Astrocyte (in vitro differentiated cells and primary cell): ENCODE measurements at regions not wholly inside any gene's neighbourhood (a gene's known extent, or its start where the extent isn't known, plus 50 kb on each side); places are given as distances from the start of the nearest gene placed in this dataset.

ENCODE experiments used
- DNase-seq: peaks from one replicate; pipeline ENCODE4 v3.0.0-alpha.2; 2010; ENCODE audit warnings: low read depth
- FAIRE-seq: peaks from 2 replicates; lab custom pipeline; 2011; peaks lifted over from hg19 to GRCh38; lab: Jason Lieb, UNC
- H2AFZ ChIP-seq: 2 replicates; pipeline ENCODE4 v1.6.0; 2012; ENCODE audit warnings: low read depth, low read length, inconsistent platforms
- H3K27ac ChIP-seq: 2 replicates; pipeline ENCODE4 v1.5.1; 2011; ENCODE audit warnings: low read depth, low read length, inconsistent platforms
- H3K27me3 ChIP-seq: 2 replicates; pipeline ENCODE4 v1.6.0; 2011; ENCODE audit warnings: low read length, inconsistent platforms; ENCODE audit not compliant: insufficient read depth
- H3K36me3 ChIP-seq: 2 replicates; pipeline ENCODE4 v1.5.1; 2011; ENCODE audit warnings: low read length, inconsistent platforms; ENCODE audit not compliant: insufficient read depth
- H3K4me1 ChIP-seq: 2 replicates; pipeline ENCODE4 v1.5.1; 2011; ENCODE audit warnings: low read length, inconsistent platforms; ENCODE audit not compliant: insufficient read depth
- H3K4me2 ChIP-seq: 2 replicates; pipeline ENCODE4 v1.6.0; 2012; ENCODE audit warnings: low read length, inconsistent platforms
- H3K4me3 ChIP-seq: 2 replicates; pipeline ENCODE4 v1.5.1; 2011; ENCODE audit warnings: low read depth, mild to moderate bottlenecking, low read length, inconsistent platforms; ENCODE audit not compliant: insufficient read depth
- H3K79me2 ChIP-seq: 2 replicates; pipeline ENCODE4 v1.6.0; 2012; ENCODE audit warnings: mild to moderate bottlenecking, low read length, inconsistent platforms; ENCODE audit not compliant: insufficient read depth
- H3K9ac ChIP-seq: 2 replicates; pipeline ENCODE4 v1.6.0; 2012; ENCODE audit warnings: mild to moderate bottlenecking, low read length, inconsistent platforms
- H3K9me3 ChIP-seq: 2 replicates; pipeline ENCODE4 v1.5.1; 2012; ENCODE audit warnings: low read depth, mild to moderate bottlenecking, low read length, inconsistent platforms; ENCODE audit not compliant: insufficient read depth
- H4K20me1 ChIP-seq: 2 replicates; pipeline ENCODE4 v1.6.0; 2012; ENCODE audit warnings: low read length, inconsistent platforms; ENCODE audit not compliant: insufficient read depth
- H3K27ac Mint-ChIP-seq: one replicate; pipeline ENCODE4 v1.8.0; 2021; ENCODE audit warnings: mild to moderate bottlenecking, mixed read lengths; ENCODE audit not compliant: unreplicated experiment
- H3K27me3 Mint-ChIP-seq: one replicate; pipeline ENCODE4 v1.8.0; 2021; ENCODE audit warnings: low read depth, mixed read lengths; ENCODE audit not compliant: unreplicated experiment
- H3K36me3 Mint-ChIP-seq: one replicate; pipeline ENCODE4 v1.8.0; 2021; ENCODE audit warnings: low read depth, mixed read lengths; ENCODE audit not compliant: unreplicated experiment
- H3K4me1 Mint-ChIP-seq: one replicate; pipeline ENCODE4 v1.8.0; 2021; ENCODE audit warnings: low read depth, mixed read lengths; ENCODE audit not compliant: unreplicated experiment
- H3K4me3 Mint-ChIP-seq: one replicate; pipeline ENCODE4 v1.8.0; 2021; ENCODE audit warnings: mild to moderate bottlenecking, moderate library complexity, mixed read lengths; ENCODE audit not compliant: unreplicated experiment
- H3K9me3 Mint-ChIP-seq: one replicate; pipeline ENCODE4 v1.8.0; 2021; ENCODE audit warnings: mild to moderate bottlenecking, mixed read lengths; ENCODE audit not compliant: unreplicated experiment
- EZH2 ChIP-seq: IDR thresholded peaks from 2 replicates; pipeline ENCODE4 v1.6.1; 2012; ENCODE audit warnings: mild to moderate bottlenecking, low read length, inconsistent platforms; ENCODE audit not compliant: insufficient read depth
- TF ChIP-seq, protein P1 (sequence below): IDR thresholded peaks from 2 replicates; pipeline ENCODE4 v1.5.1; 2011; ENCODE audit warnings: low read depth, mild to moderate bottlenecking, inconsistent platforms, low read length, moderate library complexity; ENCODE audit not compliant: insufficient read depth

DNA sequence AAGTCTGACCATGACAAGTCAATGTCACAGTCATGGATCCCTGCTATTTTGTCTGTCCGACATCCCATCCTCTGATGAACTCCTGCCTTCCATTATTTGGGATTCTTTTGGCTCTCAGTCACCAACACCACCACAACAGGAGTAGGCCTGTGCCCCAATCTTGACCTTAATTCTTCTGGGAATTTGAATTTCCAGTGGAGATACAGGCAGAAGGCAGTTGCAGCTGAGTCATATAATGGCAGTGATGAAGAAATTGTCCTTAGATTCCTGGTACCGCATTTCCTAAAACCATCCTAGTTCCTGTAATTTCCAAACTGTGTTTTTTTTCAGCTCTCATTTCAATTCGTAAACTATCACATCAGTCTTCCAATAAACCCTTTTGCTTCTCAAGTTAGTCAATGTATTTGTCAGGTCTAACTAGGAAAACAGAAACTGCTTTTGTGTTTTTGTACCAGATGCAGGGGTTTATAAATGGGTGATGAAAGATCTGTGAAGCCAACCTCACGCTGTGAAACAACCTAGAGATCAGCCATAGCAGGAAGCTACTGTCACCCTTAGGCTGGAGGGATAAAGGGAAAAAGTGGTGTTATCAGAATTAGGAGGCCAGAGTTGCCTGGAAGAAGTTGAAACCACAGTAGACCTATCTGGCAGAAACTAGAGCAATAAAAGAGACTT is 126.3 kb upstream of the TMEM108 start:
- Histone ChIP-seq H3K27ac (no peak overlapping the region), H3K9me3 (no peaks in the 10 kb centered on the region), H3K4me3 (no peak overlapping the region), H3K36me3 (no peaks in the 10 kb centered on the region), H4K20me1 (no peaks in the 10 kb centered on the region), H2AFZ (no peak overlapping the region), H3K9ac (no peak overlapping the region), H3K4me2 (peak overlapping the region; percentile 25), H3K4me1 (peaks cover 2% of the 10 kb centered on the region), H3K79me2 (no peaks in the 10 kb centered on the region), H3K27me3 (no peaks in the 10 kb centered on the region)
- Mint-ChIP-seq H3K9me3 (no peaks in the 10 kb centered on the region), H3K27ac (no peak overlapping the region), H3K36me3 (no peaks in the 10 kb centered on the region), H3K4me1 (no peaks in the 10 kb centered on the region), H3K27me3 (no peaks in the 10 kb centered on the region), H3K4me3 (no peak overlapping the region)
- FAIRE-seq (no peak), DNase-seq (no peak)
- TF ChIP-seq, protein P1, sequence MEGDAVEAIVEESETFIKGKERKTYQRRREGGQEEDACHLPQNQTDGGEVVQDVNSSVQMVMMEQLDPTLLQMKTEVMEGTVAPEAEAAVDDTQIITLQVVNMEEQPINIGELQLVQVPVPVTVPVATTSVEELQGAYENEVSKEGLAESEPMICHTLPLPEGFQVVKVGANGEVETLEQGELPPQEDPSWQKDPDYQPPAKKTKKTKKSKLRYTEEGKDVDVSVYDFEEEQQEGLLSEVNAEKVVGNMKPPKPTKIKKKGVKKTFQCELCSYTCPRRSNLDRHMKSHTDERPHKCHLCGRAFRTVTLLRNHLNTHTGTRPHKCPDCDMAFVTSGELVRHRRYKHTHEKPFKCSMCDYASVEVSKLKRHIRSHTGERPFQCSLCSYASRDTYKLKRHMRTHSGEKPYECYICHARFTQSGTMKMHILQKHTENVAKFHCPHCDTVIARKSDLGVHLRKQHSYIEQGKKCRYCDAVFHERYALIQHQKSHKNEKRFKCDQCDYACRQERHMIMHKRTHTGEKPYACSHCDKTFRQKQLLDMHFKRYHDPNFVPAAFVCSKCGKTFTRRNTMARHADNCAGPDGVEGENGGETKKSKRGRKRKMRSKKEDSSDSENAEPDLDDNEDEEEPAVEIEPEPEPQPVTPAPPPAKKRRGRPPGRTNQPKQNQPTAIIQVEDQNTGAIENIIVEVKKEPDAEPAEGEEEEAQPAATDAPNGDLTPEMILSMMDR = no peak

GRCh38 chr3:132907293-132907692 is 130.9 kb upstream of the TMEM108 start:
- no peak overlapping the region for H3K27ac Mint-ChIP-seq
- no peaks in the 10 kb centered on the region for H3K4me1 Mint-ChIP-seq
- no peak for FAIRE-seq

DNA sequence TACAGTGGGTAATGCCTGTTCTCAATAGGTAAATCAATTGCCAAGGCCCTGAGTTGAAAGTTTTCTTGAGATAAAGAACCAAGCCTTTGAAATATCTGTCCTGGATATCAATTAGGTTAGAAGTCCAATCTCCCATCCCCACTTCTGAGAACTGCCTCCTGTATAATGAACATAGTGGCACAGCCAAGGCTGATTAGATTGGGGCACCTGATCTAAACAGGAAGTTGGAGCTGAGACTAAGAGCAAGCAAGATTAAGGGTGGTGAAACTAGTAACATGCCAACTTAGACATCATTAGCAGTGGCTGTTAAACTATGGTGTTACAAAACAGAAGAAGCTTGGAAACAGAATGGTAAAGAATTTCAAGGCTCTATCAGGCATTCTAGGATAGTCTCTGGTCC is 137.7 kb upstream of the TMEM108 start:
- no peak overlapping the region for H3K27ac ChIP-seq
- no peak overlapping the region for H3K27ac Mint-ChIP-seq
- no peaks in the 10 kb centered on the region for H3K27me3 ChIP-seq
- no peaks in the 10 kb centered on the region for H3K4me1 Mint-ChIP-seq
- H4K20me1 ChIP-seq = no peaks in the 10 kb centered on the region
- FAIRE-seq (no peak), DNase-seq (no peak)
- H3K9me3 Mint-ChIP-seq = peaks cover 2% of the 10 kb centered on the region
- H3K9me3 ChIP-seq = no peaks in the 10 kb centered on the region
- no peaks in the 10 kb centered on the region for H3K27me3 Mint-ChIP-seq
- no peaks in the 10 kb centered on the region for H3K36me3 Mint-ChIP-seq
- H3K4me3 Mint-ChIP-seq = no peak overlapping the region
- H3K4me2 ChIP-seq = no peak overlapping the region
- H2AFZ ChIP-seq = no peak overlapping the region
- no peaks in the 10 kb centered on the region for H3K79me2 ChIP-seq
- H3K9ac ChIP-seq = no peak overlapping the region
- no peaks in the 10 kb centered on the region for H3K4me1 ChIP-seq
- H3K4me3 ChIP-seq = no peak overlapping the region
- no peak for TF ChIP-seq EZH2
- TF ChIP-seq, protein P1 = no peak
- no peaks in the 10 kb centered on the region for H3K36me3 ChIP-seq

More at GRCh38 chr3:132907293-132907692, 130.9 kb upstream of the TMEM108 start:
- no peaks in the 10 kb centered on the region for H3K36me3 ChIP-seq
- H3K27ac ChIP-seq = no peak overlapping the region
- Mint-ChIP-seq H3K4me3 (no peak overlapping the region), H3K27me3 (no peaks in the 10 kb centered on the region), H3K36me3 (no peaks in the 10 kb centered on the region), H3K9me3 (peaks cover 2% of the 10 kb centered on the region)
- H2AFZ ChIP-seq = no peak overlapping the region
- no peaks in the 10 kb centered on the region for H3K9me3 ChIP-seq
- DNase-seq = no peak
- no peaks in the 10 kb centered on the region for H3K4me1 ChIP-seq
- no peaks in the 10 kb centered on the region for H3K27me3 ChIP-seq
- H3K9ac ChIP-seq = no peak overlapping the region
- no peak for TF ChIP-seq EZH2
- TF ChIP-seq, protein P1 = no peak
- H3K79me2 ChIP-seq = no peaks in the 10 kb centered on the region
- no peak overlapping the region for H3K4me3 ChIP-seq
- H4K20me1 ChIP-seq = no peaks in the 10 kb centered on the region
- no peak overlapping the region for H3K4me2 ChIP-seq
